C4-2B (cell line): ENCODE measurements at regions not wholly inside any gene's neighbourhood (a gene's known extent, or its start where the extent isn't known, plus 50 kb on each side); places are given as distances from the start of the nearest gene placed in this dataset.

Experiments
- CTCF ChIP-seq: fragments of 450-650 bp; conservative IDR thresholded peaks from 2 replicates; pipeline ENCODE4 v1.5.1; 2017; ENCODE audit warnings: mild to moderate bottlenecking
- ZFX ChIP-seq: fragments of 450-650 bp; IDR thresholded peaks from 2 replicates; pipeline ENCODE4 v1.6.1; 2017

- TF ChIP-seq CTCF (no peak), ZFX (no peak)
These were observed 1490.7 kb downstream of the SUCLG1 start for GRCh38 chr2:82968358-82968757.
